ENCODE measurements at regions not wholly inside any gene's neighbourhood (a gene's known extent, or its start where the extent isn't known, plus 50 kb on each side); places are given as distances from the start of the nearest gene placed in this dataset.
"Not testable (repeated sequence)": the region's sequence is repeated elsewhere in the genome, so short reads cannot be mapped to it uniquely, and the experiment has no call there.

GRCh38 chr5:87733897-87734296 lies 321.2 kb upstream of the CCNH start:
- DNase-seq: no peak

- DNase-seq: no peak
Observed at GRCh38 chr5:87732875-87733768, 320.4 kb upstream of the CCNH start.

- no peak for DNase-seq
Observed at GRCh38 chr5:87729781-87730180, 317.1 kb upstream of the CCNH start.

- DNase-seq: no peak
Observed at GRCh38 chr5:87722286-87722685, 309.6 kb upstream of the CCNH start.

GRCh38 chr5:87718224-87718925 lies 305.6 kb upstream of the CCNH start:
- not testable (repeated sequence) for DNase-seq

- DNase-seq: no peak
Observed at GRCh38 chr5:87717761-87718160, 305.0 kb upstream of the CCNH start.

GRCh38 chr5:87705876-87706275 lies 293.1 kb upstream of the CCNH start:
- no peak for DNase-seq

- DNase-seq: no peak
Observed at GRCh38 chr5:87686975-87687374, 274.2 kb upstream of the CCNH start.

GRCh38 chr5:87686018-87686417 lies 273.3 kb upstream of the CCNH start:
- DNase-seq: no peak

- no peak for DNase-seq
Observed at GRCh38 chr5:87674235-87674634, 261.5 kb upstream of the CCNH start.

- no peak for DNase-seq
Observed at GRCh38 chr5:87671146-87671545, 258.4 kb upstream of the CCNH start.

GRCh38 chr5:87665166-87665565 lies 252.4 kb upstream of the CCNH start:
- DNase-seq: no peak

- no peak for DNase-seq
Observed at GRCh38 chr5:87661784-87662566, 249.2 kb upstream of the CCNH start.

GRCh38 chr5:87653242-87653641 lies 240.5 kb upstream of the CCNH start:
- DNase-seq: no peak

GRCh38 chr5:87650284-87650683 lies 237.6 kb upstream of the CCNH start:
- no peak for DNase-seq

- no peak for DNase-seq
Observed at GRCh38 chr5:87649455-87649854, 236.7 kb upstream of the CCNH start.

GRCh38 chr5:87645224-87645623 lies 232.5 kb upstream of the CCNH start:
- no peak for DNase-seq

GRCh38 chr5:87640902-87641301 lies 228.2 kb upstream of the CCNH start:
- no peak for DNase-seq

GRCh38 chr5:87627363-87627762 lies 214.6 kb upstream of the CCNH start:
- no peak for DNase-seq

- no peak for DNase-seq
Observed at GRCh38 chr5:87608385-87608784, 195.7 kb upstream of the CCNH start.

- no peak for DNase-seq
Observed at GRCh38 chr5:87605663-87606062, 192.9 kb upstream of the CCNH start.

GRCh38 chr5:87599778-87600177 lies 187.0 kb upstream of the CCNH start:
- DNase-seq: no peak

GRCh38 chr5:87598460-87598859 lies 185.7 kb upstream of the CCNH start:
- no peak for DNase-seq

GRCh38 chr5:87594566-87594965 lies 181.8 kb upstream of the CCNH start:
- no peak for DNase-seq
